LoVo (cell line): ENCODE measurements at regions not wholly inside any gene's neighbourhood (a gene's known extent, or its start where the extent isn't known, plus 50 kb on each side); places are given as distances from the start of the nearest gene placed in this dataset.
"Not testable (repeated sequence)": the region's sequence is repeated elsewhere in the genome, so short reads cannot be mapped to it uniquely, and the experiment has no call there.

ENCODE experiments used
- DNase-seq: peaks from one replicate; pipeline ENCODE4 v3.0.0-alpha.2; 2016; ENCODE audit warnings: low spot score

DNA sequence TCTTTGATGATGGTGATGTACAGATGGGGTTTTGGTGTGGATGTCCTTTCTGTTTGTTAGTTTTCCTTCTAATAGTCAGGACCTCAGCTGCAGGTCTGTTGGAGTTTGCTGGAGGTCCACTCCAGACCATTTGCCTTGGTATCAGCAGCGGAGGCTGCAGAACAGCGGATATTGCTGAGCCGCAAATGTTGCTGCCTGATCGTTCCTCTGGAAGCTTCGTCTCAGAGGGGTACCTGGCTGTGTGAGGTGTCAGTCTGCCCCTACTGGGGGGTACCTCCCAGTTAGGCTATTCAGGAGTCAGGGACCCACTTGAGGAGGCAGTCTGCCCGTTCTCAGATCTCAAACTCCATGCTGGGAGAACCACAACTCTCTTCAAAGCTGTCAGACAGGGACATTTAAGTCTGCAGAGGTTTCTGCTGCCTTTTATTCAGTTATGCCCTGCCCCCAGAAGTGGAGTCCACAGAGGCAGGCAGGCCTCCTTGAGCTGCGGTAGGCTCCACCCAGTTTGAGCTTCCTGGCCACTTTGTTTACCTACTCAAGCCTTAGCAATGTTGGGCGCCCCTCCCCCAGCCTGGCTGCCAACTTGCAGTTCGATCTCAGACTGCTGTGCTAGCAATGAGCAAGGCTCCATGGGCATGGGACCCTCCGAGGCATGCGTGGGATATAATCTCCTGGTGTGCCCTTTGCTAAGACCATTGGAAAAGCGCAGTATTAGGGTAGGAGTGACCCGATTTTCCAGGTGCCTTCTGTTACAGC, 264.5 kb downstream of the MATN1 start:
- DNase-seq: not testable (repeated sequence)

DNA sequence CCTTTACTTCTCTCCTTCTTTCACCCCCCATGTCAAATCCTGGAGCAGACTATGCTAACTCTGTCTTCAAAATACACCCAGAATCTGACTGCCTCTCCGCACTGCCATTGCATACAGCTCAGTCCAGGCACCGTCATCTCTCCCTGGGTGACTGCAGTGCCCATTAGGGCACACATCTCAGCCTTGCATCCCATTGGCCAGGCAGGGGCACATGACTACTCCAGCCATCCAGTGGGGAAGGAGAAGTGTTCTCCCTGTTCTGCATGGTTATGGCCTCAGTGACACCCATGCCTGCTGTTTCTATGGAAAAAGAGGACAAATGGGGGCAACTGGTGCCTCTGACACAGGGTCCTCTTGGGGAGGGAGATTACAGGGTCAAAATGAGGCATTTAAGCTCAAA, 270.5 kb downstream of the MATN1 start:
- no peak for DNase-seq

DNA sequence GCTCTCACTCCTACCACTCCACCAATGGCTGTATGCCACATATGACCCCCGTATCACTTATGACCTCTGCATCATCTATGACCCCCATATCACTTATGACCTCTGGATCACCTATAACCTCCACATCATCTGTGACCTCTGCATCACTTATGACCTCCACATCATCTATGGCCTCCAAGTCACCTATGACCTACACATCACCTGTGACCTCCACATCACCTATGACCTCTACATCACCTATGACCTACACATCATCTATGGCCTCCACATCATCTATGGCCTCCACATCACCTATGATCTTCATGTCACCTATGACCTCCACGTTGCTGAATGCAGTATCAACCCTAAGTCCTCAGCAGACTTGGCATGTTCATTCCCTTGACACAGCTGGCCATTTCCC, 271.2 kb downstream of the MATN1 start:
- no peak for DNase-seq

GRCh38 chr1:30451532-30452125, 271.8 kb downstream of the MATN1 start:
- no peak for DNase-seq

DNA sequence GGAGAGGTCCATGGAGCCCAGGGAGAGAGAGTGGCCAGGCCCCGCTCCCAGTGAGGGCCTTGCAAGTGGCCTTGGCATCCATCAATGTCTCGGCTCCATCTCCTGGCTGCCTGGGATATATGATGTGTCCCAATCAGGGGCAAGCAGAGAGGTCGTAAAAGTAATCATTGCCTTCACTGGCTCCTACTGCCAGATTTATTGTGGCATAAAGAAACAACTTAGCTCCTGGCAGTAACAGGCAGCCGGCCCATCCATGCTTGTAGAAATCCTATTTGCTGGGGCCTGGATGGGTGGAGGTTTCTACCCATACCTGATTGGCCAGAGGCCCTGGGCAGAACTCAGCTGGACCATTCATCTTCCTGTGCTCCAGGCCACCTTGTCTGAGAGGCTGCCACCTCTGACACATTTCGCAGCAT, 272.6 kb downstream of the MATN1 start:
- no peak for DNase-seq

DNA sequence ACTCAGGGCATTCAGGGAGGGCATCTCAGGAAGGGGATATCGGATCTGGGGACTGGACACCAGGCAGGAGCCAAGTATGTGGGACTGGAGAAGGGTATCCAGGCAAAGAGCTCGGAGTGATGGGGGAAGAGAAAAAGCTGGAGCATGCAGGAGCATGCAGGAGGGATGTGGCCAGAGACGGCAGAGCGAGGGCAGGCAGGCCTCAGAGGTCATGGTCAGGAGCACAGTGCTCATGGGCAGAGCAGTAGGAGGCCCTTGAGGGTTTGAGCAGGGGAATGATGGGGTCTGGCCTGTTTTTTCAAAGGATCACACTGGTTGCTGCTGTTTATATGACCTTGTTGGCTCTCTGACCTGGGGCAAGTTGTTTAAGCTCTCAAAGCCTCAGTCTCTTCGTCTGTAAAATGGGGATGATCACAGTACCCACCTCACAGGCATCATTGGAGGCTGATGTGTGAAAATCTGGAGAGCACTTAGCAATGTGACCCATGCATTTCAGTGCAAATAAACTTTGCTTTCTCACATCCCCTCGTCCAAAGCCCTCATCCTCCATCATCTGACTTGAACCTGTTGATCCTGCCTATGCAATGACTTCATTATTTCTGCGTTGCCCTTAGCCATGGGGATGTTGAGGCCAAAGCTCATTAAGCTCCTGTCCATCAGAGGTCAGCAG, 273.1 kb downstream of the MATN1 start:
- no peak for DNase-seq

DNA sequence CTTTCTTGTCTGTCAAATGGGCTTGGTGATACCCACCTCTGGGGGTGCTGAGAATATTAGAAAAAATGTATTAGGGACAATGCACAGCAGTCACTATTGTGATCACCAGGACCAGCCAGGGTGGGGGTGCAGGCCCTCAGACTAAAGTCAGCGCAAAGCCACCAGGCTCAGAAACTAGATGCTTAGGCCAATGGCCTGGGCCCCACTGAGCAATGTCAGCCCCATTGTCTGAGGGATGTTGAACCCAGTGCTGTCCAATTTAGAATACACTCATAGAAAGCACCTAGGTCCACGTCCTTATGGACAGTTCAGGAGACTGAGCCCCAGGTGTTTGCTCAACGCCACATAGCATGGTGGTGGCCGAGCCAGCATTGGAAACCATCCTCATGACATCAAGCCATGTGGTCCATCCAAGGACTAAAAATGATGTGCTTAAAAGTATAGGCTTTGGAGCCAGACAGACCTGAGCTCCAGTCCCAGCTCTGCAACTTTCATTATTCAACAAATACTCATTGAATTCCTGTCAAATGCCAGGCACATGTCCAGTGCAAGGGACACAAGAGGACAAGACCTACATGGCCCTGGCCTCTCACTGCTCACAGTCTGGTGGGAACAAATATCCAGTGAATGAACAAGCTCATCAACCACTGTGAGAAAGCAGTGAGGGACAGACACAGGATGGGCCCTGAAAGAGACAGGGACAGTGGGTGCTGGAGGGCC, 273.8 kb downstream of the MATN1 start:
- no peak for DNase-seq

- DNase-seq: no peak
These were observed 274.4 kb downstream of the MATN1 start for GRCh38 chr1:30449003-30449402.

- no peak for DNase-seq
These were observed 275.7 kb downstream of the MATN1 start for GRCh38 chr1:30447701-30448100.

GRCh38 chr1:30447080-30447479, 276.3 kb downstream of the MATN1 start:
- no peak for DNase-seq

DNA sequence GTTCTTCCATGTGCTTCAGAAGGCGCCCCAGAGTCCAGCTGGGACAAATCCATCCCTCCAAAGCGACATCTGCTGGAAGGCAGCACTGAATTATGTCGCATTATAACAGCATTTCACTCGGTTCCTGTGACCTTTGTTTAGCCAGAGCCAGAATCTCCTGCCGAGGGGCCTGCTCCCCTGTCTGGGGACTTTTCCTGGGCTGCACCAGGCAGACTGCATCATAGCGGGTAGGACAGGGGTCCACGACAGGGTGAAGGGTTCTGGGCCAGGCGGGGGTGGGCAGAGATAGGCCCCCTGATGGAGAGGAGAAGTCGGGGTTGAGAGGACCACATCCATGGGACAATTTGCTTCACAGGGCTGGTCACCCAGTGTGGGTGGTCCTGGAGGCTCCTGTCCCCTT, 276.9 kb downstream of the MATN1 start:
- DNase-seq: no peak

DNA sequence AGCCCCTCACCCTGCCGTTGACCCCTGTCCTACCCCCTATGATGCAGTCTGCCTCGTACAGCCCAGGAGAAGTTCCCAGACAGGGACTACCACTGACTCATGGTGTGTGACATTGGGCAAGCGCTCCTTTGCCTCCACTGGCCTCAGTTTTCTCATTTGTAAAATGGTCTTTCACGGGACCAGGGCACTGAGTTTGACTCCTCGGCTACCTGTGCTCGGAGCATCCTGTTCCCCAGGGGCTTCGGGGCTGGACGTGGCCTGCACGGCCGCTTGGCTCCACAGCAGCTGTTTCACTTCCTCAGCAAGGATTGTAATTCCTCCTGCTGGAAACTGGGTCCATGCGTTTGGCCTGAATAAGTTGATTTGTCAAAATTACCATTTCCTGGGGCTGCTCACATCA, 277.3 kb downstream of the MATN1 start:
- DNase-seq: no peak

- DNase-seq: no peak
These were observed 277.9 kb downstream of the MATN1 start for GRCh38 chr1:30445449-30445848.

- no peak for DNase-seq
These were observed 278.5 kb downstream of the MATN1 start for GRCh38 chr1:30444850-30445249.

GRCh38 chr1:30444401-30444800, 279.0 kb downstream of the MATN1 start:
- no peak for DNase-seq

GRCh38 chr1:30438274-30438673, 285.1 kb downstream of the MATN1 start:
- not testable (repeated sequence) for DNase-seq

DNA sequence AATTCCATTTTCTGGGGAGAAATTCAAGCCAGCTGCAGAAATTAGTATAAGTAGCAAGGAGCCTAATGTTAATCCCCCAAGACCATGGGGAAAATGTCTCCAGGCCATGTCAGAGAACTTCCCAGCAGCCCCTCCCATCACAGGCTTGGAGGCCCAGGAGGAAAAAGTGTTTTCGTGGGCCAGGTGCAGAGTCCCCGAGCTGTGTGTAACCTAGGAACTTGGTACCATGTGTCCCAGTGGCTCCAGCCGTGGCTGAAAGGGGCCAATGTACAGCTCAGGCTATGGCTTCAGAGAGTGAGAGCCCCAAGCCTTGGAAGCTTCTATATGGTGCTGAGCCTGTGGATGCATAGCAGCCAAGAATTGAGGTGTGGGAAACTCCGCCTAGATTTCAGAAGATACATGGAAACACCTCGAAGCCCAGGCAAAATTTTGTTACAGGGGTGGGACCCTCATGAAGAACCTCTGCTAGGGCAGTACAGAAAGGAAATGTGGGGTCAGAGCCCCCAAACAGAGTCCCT, 286.3 kb downstream of the MATN1 start:
- no peak for DNase-seq

DNA sequence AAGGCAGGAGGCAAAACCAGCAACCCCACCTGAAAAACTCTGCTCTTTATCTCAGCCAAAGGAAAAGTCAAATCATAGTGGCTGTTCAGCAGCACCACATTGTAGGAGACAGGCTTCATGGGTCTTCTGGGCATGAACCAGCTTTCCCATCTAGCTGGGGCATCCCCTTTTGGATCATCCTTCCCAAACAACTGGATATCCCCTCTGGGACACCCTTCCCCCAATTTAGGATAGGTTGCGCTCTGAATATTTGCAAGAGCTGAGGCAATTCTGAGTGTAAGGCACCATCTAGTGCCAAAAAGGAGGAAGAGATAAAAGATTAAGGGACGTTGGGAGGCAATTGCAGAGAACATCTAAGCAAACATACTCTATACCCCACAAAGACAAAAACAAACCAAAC, 295.8 kb downstream of the MATN1 start:
- no peak for DNase-seq

DNA sequence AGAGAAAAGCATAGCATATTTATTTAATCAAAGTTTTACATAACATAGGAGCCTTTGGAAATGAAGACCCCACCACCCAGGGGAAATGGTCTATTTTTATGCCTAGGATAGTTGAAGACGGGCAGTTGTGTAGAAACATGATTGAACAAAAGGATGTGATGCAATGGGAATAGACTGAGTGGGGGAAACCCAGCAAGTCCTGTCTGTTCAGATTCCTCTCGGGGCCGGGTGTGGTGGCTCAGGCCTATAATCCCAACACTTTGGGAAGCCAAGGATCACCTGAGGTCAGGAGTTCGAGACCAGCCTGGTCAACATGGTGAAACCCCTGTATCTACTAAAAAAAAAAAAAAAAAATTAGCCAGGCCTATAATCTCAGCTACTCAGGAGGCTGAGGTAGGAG, 298.3 kb downstream of the MATN1 start:
- no peak for DNase-seq

- DNase-seq: no peak
These were observed 299.8 kb downstream of the MATN1 start for GRCh38 chr1:30423570-30423969.

DNA sequence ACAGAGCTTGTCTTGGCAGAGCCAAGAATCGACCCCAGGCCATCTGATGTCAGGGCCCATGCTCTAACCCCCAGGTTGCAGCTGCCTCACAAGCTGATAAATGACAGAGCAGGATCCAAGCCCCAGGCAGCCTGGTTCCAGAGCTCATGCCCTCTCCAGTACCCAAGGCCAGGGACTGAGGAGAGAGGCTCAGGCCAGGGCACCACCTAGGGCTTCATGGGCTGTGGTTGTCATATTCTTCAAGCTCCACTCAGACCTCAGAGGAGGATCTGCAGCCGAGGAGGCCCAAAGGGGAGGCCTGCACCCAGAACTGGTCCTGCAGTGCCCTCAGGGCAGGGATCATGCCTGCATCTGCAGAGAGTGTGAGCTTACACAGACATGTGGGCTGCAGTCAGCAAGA, 301.1 kb downstream of the MATN1 start:
- no peak for DNase-seq

- no peak for DNase-seq
These were observed 302.8 kb downstream of the MATN1 start for GRCh38 chr1:30420519-30421050.
